ENCODE measurements at regions not wholly inside any gene's neighbourhood (a gene's known extent, or its start where the extent isn't known, plus 50 kb on each side); places are given as distances from the start of the nearest gene placed in this dataset.

- TF ChIP-seq CTCF (IDR thresholded peaks at IDR 0.05; ENCODE audit: borderline replicate concordance, extremely low read depth, low read length, poor library complexity, severe bottlenecking) = no peak
- TF ChIP-seq EZH2 (IDR thresholded peaks at IDR 0.05; ENCODE audit: borderline replicate concordance, low read depth, low read length, severe bottlenecking) = no peak
These were observed 543.7 kb downstream of the DACH1 start for GRCh38 chr13:71323266-71323665.

Measured in DND-41 (cell line).